Gastrocnemius medialis (tissue), 4 donors: ENCODE measurements at regions not wholly inside any gene's neighbourhood (a gene's known extent, or its start where the extent isn't known, plus 50 kb on each side); places are given as distances from the start of the nearest gene placed in this dataset.

Experiments used
- CTCF ChIP-seq, 5 experiments: fragments of 450-650 bp in 3 of 5; fragments of 200-600 bp in 2 of 5; sonication (generic) in 2 of 5; IDR thresholded peaks in 4 of 5; conservative IDR thresholded peaks in 1 of 5; 1 replicate in 4 of 5; 2 replicates in 1 of 5; pipeline ENCODE4 v1.5.1; 2016 to 2019; ENCODE audit warnings: antibody characterized with exemption in 5 of 5, mild to moderate bottlenecking in 3 of 5, moderate library complexity in 3 of 5
- POLR2A ChIP-seq, 2 donors: fragments of 450-650 bp; IDR thresholded peaks; one replicate each; pipeline ENCODE4 v1.6.1; 2017; ENCODE audit warnings: antibody characterized with exemption in 2 of 2, mild to moderate bottlenecking in 2 of 2, moderate library complexity in 2 of 2

DNA sequence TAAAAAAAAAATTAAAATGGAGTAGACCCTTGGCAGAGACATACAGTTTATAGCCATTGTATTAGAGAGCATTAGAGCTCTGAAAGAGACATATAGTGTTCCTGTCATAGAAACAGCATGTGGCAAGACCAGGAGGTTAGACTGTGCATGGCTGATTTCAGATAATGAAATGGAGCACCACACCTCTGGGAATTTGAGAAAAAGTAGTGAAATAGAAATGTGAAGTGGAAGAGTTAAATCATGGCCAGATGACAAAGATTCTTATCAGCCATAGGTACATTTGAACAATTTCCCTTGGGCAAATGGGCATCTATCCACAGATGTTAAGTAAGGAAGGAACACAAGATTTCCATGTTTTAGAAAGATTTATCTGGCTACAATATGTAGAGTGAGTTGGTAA is 1083.1 kb downstream of the PLA2G4A start:
- TF ChIP-seq POLR2A (IDR thresholded peaks at IDR 0.05), result no peak
- no peak for TF ChIP-seq CTCF (IDR thresholded peaks at IDR 0.05 in 4 of 5, conservative IDR thresholded peaks at IDR 0.05 in 1 of 5)
